Activated CD8-positive, alpha-beta memory T cell treated with anti-CD3 and anti-CD28 coated beads, Interleukin-2, amount 50 U/mL, for 24 hours (primary cell): ENCODE measurements at regions not wholly inside any gene's neighbourhood (a gene's known extent, or its start where the extent isn't known, plus 50 kb on each side); places are given as distances from the start of the nearest gene placed in this dataset.
"Not testable (repeated sequence)": the region's sequence is repeated elsewhere in the genome, so short reads cannot be mapped to it uniquely, and the experiment has no call there.

Source experiments
- DNase-seq: peaks from one replicate; pipeline ENCODE4 v3.0.0-alpha.2; 2020; ENCODE audit errors: extremely low read depth

DNA sequence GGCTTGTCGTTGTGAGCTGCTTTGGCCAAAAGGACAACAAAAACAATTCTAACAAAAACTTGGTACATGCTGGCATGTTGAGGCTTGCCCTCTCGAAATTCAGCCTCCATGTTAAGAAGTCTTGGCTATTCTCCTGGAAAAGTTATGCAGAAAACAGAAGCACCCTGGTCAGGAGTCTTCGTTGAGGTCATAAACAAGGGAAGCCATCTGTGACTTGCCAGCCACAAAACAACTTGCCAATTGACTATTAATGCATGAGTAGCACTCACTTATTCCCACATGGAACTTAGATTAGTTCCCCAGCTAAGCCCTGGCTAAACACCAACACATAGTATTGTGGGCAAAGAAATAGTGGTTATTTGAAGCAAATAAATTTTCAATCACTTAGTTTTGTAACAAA lies 521.0 kb upstream of the CHD1 start:
- DNase-seq, result no peak

DNA sequence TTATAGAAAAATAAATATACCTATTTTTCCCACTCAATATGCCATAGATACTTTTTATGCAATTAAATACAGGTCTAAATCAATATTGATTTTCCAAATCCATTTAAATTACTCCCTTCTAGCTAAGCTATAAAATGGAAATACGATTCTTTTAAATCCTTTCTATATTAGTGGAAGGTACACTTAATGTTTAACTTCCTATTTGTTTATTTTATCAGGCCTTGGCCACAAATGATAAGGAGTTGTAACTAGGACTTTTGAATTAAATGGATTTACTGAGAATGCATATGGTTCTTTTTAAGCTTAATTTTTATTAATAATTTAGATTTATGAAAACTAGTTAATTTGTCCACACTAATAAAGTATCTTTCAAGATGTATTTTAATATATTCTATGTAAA lies 517.0 kb upstream of the CHD1 start:
- no peak for DNase-seq

DNA sequence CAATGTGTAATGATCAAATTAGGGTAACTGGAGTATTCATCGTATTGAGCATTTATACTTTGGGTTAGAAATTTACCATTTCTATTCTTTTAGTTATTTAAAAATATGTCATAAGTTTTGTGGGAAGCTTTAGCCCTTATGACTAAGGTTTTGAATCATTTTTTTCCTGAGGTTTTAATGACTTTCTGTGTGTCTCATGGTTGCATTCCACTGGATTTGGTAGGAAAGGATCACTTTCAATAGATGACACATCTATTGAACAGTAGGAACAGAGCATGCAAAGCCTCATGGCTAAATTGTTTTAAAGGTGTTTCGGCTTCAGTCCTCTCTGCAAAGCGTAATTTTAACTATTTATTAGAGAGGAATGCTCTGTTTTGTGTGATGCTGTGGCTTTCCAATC lies 512.4 kb upstream of the CHD1 start:
- no peak for DNase-seq

DNA sequence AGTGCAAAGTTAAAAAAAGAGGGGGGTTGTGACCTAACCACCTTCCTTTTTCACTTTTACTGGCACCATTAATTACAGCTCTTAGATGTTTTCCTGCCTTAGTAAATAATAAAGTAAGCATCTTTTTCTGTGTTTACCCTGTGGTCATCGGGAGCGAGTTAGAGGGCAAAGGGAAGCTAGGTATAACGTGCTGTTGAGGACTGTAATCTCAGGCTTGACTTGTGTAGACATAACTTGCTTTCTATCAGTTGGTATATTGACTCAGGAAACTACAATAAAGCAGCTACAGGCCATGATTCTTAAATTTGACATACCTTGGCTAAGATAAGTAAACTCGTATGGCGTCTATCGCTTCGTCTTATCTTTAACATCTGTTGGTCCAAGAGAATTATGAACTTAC lies 509.8 kb upstream of the CHD1 start:
- DNase-seq, result no peak

DNA sequence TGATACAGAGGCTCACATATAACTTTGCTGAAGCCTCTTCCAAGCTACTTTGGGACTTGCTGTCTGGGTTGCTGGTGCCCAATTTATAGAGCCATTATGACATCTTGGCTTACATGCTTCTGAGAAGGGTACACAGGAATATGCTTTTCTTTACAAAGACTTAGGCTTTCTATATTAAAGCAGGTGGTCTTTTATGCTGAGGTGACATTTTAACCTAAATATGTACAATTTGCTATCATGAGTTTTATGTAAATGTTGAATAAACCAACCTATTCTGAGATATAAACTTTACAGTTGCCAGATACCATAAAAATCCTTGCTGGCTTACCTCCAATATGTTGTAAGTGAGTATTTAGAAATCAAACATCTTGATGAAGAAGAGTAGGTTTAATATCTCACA lies 509.2 kb upstream of the CHD1 start:
- no peak for DNase-seq

DNA sequence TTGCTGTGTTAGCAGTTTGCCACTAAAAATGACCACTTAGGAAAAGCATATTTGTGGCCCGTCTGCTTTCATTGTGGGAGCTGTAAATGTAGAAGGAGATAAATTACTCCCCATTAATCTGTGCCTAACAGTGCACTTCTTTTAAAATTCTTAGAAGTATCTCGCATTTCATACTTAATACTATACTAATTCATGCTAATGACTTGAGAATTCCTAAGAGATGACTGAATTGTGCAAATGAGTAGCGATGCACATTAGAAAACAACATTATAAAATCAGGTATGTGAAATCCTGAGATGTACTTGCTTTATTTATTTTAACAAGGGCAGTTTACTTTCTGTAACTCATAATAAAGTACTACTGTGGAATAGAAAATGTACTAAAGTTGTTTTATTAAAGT lies 494.6 kb upstream of the CHD1 start:
- not testable (repeated sequence) for DNase-seq

DNA sequence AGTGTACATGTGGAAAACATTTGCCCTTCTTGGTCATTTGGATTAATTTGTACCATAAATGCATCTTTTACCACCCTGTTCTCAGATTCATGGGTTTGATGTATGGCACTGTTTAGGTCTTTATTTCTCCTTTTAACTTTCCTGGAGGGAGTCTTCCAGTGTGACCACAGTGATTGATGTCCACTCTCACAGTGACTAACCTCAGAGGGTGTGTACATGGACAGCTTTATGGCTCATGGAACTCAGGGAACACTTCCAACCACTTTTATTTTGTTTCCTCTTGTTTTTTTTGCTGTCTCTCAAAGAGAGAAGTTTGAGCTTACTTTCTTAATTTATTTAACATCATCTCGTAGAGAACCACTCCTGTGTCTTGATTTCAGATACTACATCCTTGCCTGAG lies 489.8 kb upstream of the CHD1 start:
- DNase-seq, result not testable (repeated sequence)

DNA sequence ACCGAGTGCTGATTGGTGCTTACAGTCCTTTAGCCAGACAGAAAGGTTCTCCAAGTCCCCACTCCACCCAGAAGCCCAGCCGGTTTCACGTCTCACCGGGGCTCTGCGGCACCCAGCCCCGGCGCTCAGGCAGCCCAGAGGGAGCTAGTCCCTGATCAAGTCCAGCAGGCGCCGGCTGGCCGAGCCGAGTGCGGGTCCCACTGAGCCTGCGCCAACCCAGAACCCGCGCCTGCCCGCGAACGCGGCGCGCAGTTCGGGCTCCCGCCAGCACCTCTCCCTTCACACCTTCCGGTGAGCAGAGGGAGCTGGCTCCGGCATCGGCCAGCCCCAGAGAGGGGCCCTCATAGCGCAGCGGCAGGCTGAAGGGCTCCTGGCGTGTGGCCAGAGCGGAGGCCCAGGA lies 481.6 kb upstream of the CHD1 start:
- DNase-seq, result not testable (repeated sequence)

DNA sequence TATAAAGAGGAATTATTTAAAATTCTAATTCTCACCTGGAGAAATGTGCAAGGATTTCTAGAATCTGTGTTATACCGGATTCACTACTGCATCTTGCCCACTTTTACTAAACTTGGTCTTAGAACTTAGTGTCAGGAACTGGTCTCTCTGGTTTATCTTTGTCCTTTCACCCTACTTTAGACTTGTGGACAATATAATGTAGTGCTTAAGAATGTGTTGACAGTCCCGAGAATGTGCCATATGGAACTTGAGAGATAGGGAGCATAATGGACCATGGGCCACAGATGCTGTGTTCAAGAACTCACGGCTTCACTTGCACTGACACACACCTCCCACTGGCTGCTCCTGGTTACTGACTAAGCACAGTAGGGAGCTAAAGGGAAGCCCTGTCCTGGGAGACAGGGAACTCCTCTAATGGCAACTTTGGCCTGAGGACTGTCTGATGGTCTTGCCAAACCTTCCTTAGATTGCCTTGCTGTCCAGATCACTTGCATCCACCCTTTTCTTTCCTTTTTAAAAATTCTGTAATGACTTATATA lies 476.0 kb upstream of the CHD1 start:
- not testable (repeated sequence) for DNase-seq

DNA sequence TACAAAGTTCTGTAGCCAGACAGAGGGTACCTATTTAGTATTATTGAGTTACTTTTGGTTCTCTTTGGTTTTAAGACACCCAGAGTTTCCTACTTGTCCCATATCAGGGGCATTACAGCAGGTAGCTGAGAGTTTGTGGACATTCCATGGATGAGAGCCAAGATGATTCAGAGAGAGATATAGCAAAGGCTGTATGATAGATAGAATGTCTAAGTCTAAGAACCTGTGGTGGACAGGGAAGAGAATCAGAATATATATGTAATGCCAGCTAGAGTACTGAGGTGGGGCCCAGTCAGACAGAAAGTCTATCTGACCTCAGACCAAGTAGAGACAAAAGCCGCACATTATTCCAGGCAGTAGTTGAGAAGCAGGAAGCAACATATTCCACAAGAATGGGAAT lies 471.8 kb upstream of the CHD1 start:
- DNase-seq, result not testable (repeated sequence)

DNA sequence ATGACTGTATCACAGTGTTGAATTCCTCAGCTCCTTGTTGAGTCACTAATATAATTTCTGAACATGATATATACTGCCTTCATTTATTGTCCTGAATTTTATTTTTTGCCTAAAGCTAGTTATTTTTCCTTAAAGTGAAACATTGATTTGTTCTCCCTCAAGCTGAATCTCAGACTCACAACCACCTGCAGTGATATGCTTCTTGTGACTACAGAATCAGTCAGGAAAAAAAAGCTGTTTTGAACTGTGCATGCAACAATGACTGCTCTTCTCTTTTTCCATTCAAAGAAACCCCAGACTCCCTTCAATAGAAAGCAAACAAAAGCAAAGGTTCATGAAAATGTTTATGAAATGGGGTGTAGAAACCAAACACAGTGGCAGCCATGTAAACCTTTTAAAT lies 470.2 kb upstream of the CHD1 start:
- DNase-seq, result no peak

DNA sequence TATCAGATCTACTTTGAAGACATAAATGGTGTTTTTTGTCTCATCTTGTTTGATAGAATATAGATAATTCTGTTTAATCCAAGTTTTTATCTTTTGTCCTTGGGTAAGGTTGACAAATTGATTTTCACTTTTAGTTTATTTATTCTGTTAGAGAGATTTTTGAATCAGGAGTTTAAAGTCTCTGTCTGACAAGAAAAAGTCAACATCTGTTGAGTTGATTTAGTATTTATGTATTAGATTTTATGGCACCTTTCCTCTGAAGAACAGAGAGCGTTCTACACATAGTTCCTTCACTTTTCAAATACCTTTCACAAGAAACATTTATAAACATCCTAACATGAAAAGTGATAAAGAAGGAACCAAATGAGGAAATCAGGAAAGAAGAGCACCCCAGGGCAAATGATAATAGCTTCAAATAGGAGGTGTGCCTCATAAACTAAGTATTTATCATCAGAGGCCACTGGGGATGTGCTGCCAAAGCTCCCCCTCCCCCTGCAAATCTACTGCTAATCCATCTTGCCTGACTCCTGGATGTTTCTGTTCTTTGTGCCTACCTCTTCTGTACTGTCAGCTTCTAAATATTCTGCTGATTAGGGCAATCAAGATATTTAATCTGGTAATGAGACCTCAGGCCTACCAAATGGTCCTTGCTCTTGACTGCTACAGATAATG lies 457.7 kb upstream of the CHD1 start:
- DNase-seq, result no peak

DNA sequence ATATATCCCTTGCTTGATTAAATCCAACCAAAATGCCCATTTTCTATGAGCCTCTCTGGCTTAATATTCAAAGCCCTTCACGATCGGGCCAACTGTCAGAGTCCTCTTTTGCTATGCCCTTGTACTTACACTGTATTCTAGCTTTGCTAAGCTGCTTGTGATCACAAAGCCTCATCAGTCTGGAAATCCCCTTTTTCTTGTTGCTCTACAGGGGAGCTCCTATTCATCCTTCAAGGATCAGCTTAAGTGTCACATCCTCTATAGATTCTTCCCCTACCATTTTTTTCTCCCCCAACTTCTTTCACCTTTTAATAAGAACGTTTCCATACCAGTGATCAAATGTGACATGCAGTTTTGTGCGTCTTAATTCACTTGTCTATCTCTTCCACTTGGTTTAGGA lies 450.4 kb upstream of the CHD1 start:
- DNase-seq, result no peak

DNA sequence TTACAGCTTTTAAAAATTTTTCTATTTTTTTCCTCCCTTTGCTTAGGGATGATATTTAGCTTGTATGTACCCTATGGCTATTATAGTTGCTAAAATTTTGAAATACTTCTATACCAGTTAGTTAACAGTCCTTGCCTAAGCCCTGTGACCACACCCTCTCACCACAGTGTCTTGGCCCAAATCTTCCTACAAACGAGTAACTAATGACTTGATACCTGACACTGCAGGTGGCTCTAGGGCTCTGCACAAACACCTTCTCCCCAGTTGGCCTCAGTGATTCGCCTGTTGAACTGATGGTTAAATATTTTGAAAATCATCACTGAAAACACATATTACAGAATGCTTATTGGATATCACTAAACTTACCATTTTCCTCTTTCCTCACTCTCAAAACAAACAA lies 449.6 kb upstream of the CHD1 start:
- no peak for DNase-seq

DNA sequence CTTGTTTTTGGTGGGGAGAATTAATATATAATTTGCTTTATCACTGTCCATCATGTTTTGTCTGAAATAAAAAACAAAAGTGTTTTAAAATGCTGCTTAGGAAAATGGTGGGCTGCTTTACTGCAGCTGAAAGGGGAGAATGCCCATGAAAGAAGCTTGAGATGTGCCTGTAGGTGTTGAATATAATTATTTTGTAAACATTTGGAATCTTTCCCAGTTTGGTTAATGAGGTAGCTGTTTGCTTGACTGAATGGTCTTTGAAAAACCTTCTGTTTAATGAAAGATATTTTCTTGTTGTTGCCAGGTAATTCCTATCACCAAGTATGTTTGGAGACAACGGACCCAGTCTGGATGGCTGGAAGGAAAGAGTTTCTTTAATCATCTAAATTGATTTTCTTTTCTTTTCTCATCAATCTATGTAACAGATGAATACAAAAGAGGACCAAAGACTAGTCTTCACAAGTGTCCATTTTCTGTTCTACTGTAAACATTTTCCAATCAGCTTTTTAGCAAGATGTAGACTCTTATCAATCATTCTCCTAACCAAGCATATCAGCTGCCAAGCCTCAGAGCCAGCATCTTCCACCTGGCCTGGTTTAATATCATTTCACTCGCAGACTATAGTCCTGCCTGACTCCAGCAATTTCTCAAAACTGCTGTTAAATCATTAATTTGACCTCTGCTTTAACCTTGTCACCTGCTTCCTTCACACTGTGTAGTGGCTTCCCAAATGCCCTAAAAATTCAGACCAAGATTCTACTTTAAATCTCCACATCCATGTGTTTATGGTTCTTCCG lies 441.2 kb upstream of the CHD1 start:
- DNase-seq, result no peak

DNA sequence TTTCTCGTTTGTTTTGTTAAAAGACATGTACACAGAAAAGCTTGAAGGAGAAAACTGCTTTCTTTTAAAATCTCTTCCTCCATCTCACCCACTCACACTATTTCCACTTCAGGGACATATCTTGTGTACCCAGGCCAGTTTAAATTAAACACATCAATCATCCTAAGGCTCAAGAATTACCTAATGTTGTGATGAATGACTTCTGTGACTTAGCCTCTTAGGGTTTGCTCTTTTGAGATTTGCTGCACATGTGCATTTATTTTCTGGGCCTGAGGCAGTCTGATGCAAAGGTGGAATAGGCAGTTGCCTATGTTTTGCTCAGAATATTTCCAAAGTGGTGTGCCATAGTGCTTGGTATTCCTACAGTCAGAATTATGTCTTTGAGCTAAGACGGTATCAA lies 439.9 kb upstream of the CHD1 start:
- DNase-seq, result no peak

DNA sequence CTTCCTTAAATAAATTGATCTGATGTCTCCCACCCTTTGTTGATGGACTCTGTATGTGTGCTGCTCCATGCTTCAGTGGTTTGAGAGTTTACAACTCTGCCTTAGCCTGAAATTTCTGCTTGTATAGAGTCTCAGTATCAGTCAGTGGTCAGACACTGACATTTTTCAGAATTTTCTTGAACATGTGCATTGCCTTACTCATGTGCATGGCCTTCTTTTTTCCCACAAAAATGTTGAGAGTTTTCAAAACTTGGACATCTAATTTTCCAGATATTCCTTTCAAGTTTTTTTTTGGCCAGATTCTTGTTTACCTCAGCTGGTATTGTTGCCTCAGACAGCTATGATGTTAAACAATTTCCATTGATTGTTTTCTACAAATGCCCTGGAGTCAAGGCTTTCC lies 427.1 kb upstream of the CHD1 start:
- DNase-seq, result no peak

DNA sequence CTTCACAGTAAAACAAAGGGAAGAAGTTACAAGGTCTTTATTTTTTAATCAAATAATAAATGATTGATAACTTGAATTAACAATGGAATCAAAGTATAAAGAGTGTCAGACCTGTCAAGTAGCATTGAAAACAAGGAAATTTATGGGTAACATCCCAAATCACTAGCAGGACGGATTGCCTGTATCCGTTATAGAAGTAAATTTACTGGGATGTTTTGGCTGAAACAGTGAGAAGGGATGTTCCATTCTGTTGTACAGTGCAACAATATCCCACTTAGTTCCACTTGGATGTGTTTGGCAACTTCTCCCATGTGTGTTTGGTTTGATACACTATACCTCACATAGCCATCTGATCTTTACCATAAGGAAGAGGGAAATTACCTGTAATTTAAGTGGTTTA lies 421.0 kb upstream of the CHD1 start:
- DNase-seq, result no peak

DNA sequence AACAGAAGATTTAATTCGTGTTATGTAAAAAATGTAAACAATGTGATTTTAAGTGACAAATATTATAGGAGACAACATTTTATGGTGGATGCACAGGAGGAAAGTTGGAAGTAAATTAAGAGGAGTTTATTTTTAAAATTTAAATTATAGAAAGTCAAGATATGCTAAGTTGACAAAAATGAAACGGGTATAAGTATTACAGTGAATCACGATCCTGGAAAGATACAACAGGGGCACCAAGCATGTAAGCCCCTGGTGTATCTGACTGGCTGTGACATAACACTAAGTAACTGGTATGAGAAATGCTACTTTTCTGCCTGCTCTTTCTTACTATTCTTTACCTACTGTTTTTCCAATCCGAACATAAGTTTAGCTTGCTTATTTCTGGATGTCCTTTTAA lies 419.8 kb upstream of the CHD1 start:
- no peak for DNase-seq

DNA sequence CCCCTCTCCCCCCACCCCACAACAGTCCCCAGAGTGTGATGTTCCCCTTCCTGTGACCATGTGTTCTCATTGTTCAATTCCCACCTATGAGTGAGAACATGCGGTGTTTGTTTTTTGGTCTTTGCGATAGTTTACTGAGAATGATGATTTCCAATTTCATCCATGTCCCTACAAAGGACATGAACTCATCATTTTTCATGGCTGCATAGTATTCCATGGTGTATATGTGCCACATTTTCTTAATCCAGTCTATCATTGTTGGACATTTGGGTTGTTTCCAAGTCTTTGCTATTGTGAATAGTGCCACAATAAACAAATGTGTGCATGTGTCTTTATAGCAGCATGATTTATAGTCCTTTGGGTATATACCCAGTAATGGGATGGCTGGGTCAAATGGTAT lies 411.0 kb upstream of the CHD1 start:
- DNase-seq, result not testable (repeated sequence)

DNA sequence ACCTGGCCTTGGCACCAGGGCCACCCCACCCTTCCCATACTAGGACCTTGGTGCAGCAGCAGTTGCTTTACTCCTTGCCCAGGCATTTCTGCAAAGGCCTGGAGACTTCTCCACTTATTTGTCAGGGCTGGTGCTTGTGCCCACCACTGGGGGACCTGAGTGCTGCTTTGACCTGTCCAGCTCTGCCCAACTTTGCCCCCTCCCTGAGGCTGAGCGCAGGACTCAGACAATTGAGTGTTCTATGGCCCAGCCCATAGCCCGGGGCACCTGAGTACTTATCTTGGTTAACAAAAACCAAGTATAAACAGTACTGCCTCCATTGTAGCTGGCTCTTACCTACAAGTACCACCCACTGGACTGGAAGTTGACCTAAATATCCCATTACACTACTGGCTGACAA lies 406.1 kb upstream of the CHD1 start:
- DNase-seq, result no peak

DNA sequence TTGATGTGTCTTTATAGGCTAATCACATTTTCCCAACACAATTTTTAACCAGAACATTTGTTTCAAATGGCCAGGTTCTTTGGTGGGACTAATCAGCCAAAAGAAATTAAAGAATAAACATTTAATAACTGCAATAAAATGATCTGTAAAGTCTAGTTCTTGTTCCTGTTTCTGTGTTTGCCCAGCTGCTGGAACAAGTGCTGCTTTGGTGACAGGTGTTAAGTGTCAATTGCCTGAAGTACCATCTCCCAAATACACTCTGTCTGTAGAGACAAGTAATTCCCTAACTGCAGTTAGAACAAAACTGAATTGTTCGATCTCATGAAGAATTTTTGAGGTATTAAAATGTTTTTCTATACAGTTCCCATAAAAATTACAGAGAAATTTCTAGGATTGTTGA lies 402.3 kb upstream of the CHD1 start:
- no peak for DNase-seq

DNA sequence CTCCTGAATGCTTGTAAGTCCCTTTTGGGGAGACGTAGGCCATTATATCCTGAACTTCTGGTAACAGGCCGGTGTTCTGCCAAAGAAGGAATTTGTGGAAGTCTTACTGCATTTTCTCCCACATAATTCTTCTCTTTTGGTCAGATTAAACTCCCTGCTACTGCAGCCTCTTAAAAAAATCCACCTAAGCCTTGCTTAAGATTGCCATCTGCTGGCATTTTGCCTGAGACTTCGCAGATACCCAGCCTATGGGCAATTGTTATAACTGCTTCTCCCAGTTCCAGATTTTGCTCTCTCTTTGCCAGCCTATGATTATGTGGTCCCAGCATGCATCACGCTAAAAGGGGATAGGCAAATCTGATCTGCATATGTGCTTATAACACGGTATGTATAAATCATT lies 391.6 kb upstream of the CHD1 start:
- no peak for DNase-seq
